K562 (cell line): ENCODE measurements at regions not wholly inside any gene's neighbourhood (a gene's known extent, or its start where the extent isn't known, plus 50 kb on each side); places are given as distances from the start of the nearest gene placed in this dataset.

Source experiments
- ATAC-seq: fragments of 200-7000 bp; cut with Tn5 transposase; 3 replicates; pipeline ENCODE4 v1.9.1; 2020; ENCODE audit warnings: moderate library complexity
- BruUV-seq: library from RNA; stranded (reverse); fragments of 400-500 nt; replicated peaks from 2 replicates; lab custom pipeline; 2021; lab: Mats Ljungman, UMichigan
- CTCF ChIA-PET: fragments of 300-600 bp; formaldehyde crosslinking; extraction: SDS; loops from one replicate; lab custom pipeline; 2021; ENCODE audit warnings: low intra/inter-chr PET ratio; lab: Yijun Ruan, JAX
- POLR2A ChIA-PET: fragments of 300-600, 350-650 bp; sonication (Branson Sonifier 250); formaldehyde crosslinking; extraction: SDS; loops from one replicate; lab custom pipeline; 2021; ENCODE audit warnings: antibody characterized with exemption, inconsistent platforms; lab: Yijun Ruan, JAX
- DNase-seq, 4 experiments: peaks; one replicate each; pipeline versions ENCODE4 v3.0.0 to v3.0.0-alpha.2; 2011 to 2018; ENCODE audit warnings: low spot score in 3 of 4, mixed read lengths in 3 of 4; ENCODE audit errors: extremely low read depth in 1 of 4
- FAIRE-seq: peaks from 2 replicates; lab custom pipeline; 2011; peaks lifted over from hg19 to GRCh38; lab: Jason Lieb, UNC
- H2AFZ ChIP-seq: 2 replicates; pipeline ENCODE4 v1.6.0; 2011; ENCODE audit warnings: low read depth, low read length, control low read depth, inconsistent platforms
- H3K27ac ChIP-seq: fragments of 200-600 bp; 3 replicates; pipeline ENCODE4 v1.8.0; 2011; ENCODE audit warnings: low read depth, mild to moderate bottlenecking, control low read depth, inconsistent platforms, low read length, moderate library complexity, mixed read lengths; ENCODE audit errors: extremely low read depth
- H3K27me3 ChIP-seq, 2 experiments: fragments of 300-600 bp in 1 of 2; 2 replicates in 1 of 2; 3 replicates in 1 of 2; pipeline versions ENCODE4 v1.6.0 to v1.8.0; 2011; ENCODE audit warnings: inconsistent platforms in 2 of 2, low read length in 2 of 2, mild to moderate bottlenecking in 1 of 2, mixed read lengths in 1 of 2, moderate library complexity in 1 of 2; ENCODE audit not compliant: control insufficient read depth in 2 of 2, insufficient read depth in 2 of 2
- H3K36me3 ChIP-seq: fragments of 300-600 bp; 3 replicates; pipeline ENCODE4 v1.8.0; 2011; ENCODE audit warnings: mild to moderate bottlenecking, low read length, inconsistent platforms; ENCODE audit not compliant: control insufficient read depth, insufficient read depth
- H3K4me1 ChIP-seq, 2 experiments: fragments of 200-600 bp in 1 of 2; replicated peaks in 1 of 2; 2 replicates in 1 of 2; 3 replicates in 1 of 2; pipeline versions ENCODE4 v1.5.1 to v1.8.0; 2011; ENCODE audit warnings: inconsistent platforms in 2 of 2, low read length in 2 of 2, mild to moderate bottlenecking in 1 of 2, mixed read lengths in 1 of 2, moderate library complexity in 1 of 2; ENCODE audit not compliant: control insufficient read depth in 2 of 2, insufficient read depth in 2 of 2
- H3K4me2 ChIP-seq: 2 replicates; pipeline ENCODE4 v1.6.1; 2011; ENCODE audit warnings: low read length, control low read depth, inconsistent platforms, mixed read lengths; ENCODE audit not compliant: insufficient read depth
- H3K4me3 ChIP-seq: fragments of 200-600 bp; sonication (generic), shearing (Covaris generic); 2 replicates; pipeline ENCODE4 v1.5.1; 2016; ENCODE audit warnings: control low read depth, inconsistent platforms
- H3K79me2 ChIP-seq: fragments of 200-600 bp; 3 replicates; pipeline ENCODE4 v1.8.0; 2011; ENCODE audit warnings: low read length, inconsistent platforms; ENCODE audit not compliant: control insufficient read depth, insufficient read depth
- H3K9ac ChIP-seq, 2 experiments: 2 replicates each; pipeline versions ENCODE4 v1.6.0 to v1.6.1; 2011; ENCODE audit warnings: low read depth in 2 of 2, low read length in 2 of 2, control low read depth in 1 of 2, inconsistent platforms in 1 of 2, mild to moderate bottlenecking in 1 of 2, mixed read lengths in 1 of 2; ENCODE audit not compliant: insufficient read depth in 1 of 2
- H3K9me1 ChIP-seq: one replicate; pipeline ENCODE4 v1.6.0; 2011; ENCODE audit warnings: inconsistent platforms, mild to moderate bottlenecking, low read length, moderate library complexity; ENCODE audit not compliant: control insufficient read depth, insufficient read depth
- H3K9me3 ChIP-seq: replicated peaks from 2 replicates; pipeline ENCODE4 v1.5.1; 2011; ENCODE audit warnings: low read depth, low read length, inconsistent platforms; ENCODE audit not compliant: control insufficient read depth, insufficient read depth
- H4K20me1 ChIP-seq: replicated peaks from 2 replicates; pipeline ENCODE4 v1.6.1; 2011; ENCODE audit warnings: low read length, inconsistent platforms, mixed read lengths; ENCODE audit not compliant: control insufficient read depth, insufficient read depth
- COPS2 ChIP-seq: fragments of 450-650 bp; conservative IDR thresholded peaks from 2 replicates; pipeline ENCODE4 v1.6.1; 2016; ENCODE audit warnings: mild to moderate bottlenecking, moderate library complexity
- CREM ChIP-seq: IDR thresholded peaks from 2 replicates; pipeline ENCODE4 v1.6.1; 2014; ENCODE audit warnings: antibody characterized with exemption, low read depth
- DPF2 ChIP-seq: fragments of 450-650 bp; IDR thresholded peaks from 2 replicates; pipeline ENCODE4 v1.6.1; 2016
- GABPB1 ChIP-seq: sonication (generic); formaldehyde crosslinking; IDR thresholded peaks from 2 replicates; pipeline ENCODE4 v1.8.0; 2022; ENCODE audit warnings: mild to moderate bottlenecking, missing genetic modification reagents
- GABPB2 ChIP-seq: fragments of 250-450 bp; sonication (Bioruptor Pico); conservative IDR thresholded peaks from 2 replicates; pipeline ENCODE4 v1.5.1; 2021; ENCODE audit warnings: mild to moderate bottlenecking
- GATAD2A ChIP-seq: fragments of 450-650 bp; IDR thresholded peaks from 2 replicates; pipeline ENCODE4 v1.6.1; 2017
- KLF1 ChIP-seq: fragments of 450-650 bp; IDR thresholded peaks from 2 replicates; pipeline ENCODE4 v1.6.1; 2016; ENCODE audit warnings: missing genetic modification characterization, missing compliant biosample characterization
- NR1H2 ChIP-seq: sonication (generic); formaldehyde crosslinking; IDR thresholded peaks from 2 replicates; pipeline ENCODE4 v1.4.0; 2020; ENCODE audit warnings: mild to moderate bottlenecking, missing genetic modification reagents
- RBM39 ChIP-seq: fragments of 200-400 bp; formaldehyde crosslinking; optimal IDR thresholded peaks from 2 replicates; pipeline ENCODE3; 2018; ENCODE audit warnings: low read depth, low read length
- RHOXF2B ChIP-seq: fragments of 250-450 bp; sonication (Bioruptor Pico); conservative IDR thresholded peaks from 2 replicates; pipeline ENCODE4 v1.5.1; 2021
- SIN3A ChIP-seq, 2 experiments: fragments of 150-350 bp in 1 of 2; IDR thresholded peaks; 2 replicates each; pipeline ENCODE4 v1.6.1; 2011 to 2016; ENCODE audit warnings: borderline replicate concordance in 2 of 2, low read depth in 2 of 2, low read length in 2 of 2, mild to moderate bottlenecking in 2 of 2, moderate library complexity in 2 of 2; ENCODE audit not compliant: control insufficient read depth in 1 of 2
- ZEB2 ChIP-seq: fragments of 450-650 bp; IDR thresholded peaks from 2 replicates; pipeline ENCODE4 v1.6.1; 2016
- ZNF174 ChIP-seq: fragments of 250-450 bp; sonication (Bioruptor Pico); IDR thresholded peaks from 2 replicates; pipeline ENCODE4 v1.4.0; 2020; ENCODE audit warnings: mild to moderate bottlenecking
- in situ Hi-C: fragments of 300-500 bp; cut with MboI; formaldehyde crosslinking; loops from 4 replicates; pipeline ENCODE4 v1.15.0; 2018; ENCODE audit warnings: inconsistent platforms, mixed read lengths
- intact Hi-C: fragments of 100-400 bp; cut with micrococcal nuclease; formaldehyde crosslinking; loops from 2 replicates; pipeline ENCODE4 v1.14.2; 2022
- TF ChIP-seq, protein P1 (sequence below): fragments of 250-450 bp; sonication (Bioruptor Pico); IDR thresholded peaks from 2 replicates; pipeline ENCODE4 v1.5.0; 2020; ENCODE audit warnings: mild to moderate bottlenecking, borderline replicate concordance
- TF ChIP-seq, protein P2 (sequence below): fragments of 450-650 bp; formaldehyde crosslinking; IDR thresholded peaks from 2 replicates; pipeline ENCODE4 v1.4.0; 2020; ENCODE audit warnings: mild to moderate bottlenecking, moderate library complexity
- TF ChIP-seq, protein P3 (sequence below): fragments of 250-450 bp; sonication (Bioruptor Pico); IDR thresholded peaks from 2 replicates; pipeline ENCODE4 v1.5.0; 2021
- TF ChIP-seq, protein P4 (sequence below): fragments of 250-450 bp; sonication (Bioruptor Pico); IDR thresholded peaks from 2 replicates; pipeline ENCODE4 v1.4.0; 2020; ENCODE audit warnings: mild to moderate bottlenecking, moderate library complexity

DNA sequence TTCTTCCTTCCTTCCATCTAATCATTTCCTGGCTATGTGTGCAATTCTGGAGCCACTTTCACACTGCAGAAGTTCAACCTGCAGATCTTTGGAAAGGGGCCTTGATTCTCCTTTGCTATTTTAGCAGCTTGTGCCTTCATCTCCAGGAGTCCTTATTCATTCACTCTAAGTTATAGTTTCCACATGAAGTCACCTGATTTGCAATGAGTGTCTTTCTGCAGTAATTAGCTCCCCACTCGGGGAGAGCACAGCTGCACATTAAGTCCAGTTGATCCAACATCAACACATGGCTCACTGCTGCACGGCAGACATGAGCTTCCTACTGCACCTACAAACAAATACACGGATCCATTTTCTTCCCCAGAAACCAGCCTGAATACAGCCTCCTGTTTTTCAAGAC lies 323.1 kb upstream of the TNP1 start (continued):
- TF ChIP-seq, protein P1, sequence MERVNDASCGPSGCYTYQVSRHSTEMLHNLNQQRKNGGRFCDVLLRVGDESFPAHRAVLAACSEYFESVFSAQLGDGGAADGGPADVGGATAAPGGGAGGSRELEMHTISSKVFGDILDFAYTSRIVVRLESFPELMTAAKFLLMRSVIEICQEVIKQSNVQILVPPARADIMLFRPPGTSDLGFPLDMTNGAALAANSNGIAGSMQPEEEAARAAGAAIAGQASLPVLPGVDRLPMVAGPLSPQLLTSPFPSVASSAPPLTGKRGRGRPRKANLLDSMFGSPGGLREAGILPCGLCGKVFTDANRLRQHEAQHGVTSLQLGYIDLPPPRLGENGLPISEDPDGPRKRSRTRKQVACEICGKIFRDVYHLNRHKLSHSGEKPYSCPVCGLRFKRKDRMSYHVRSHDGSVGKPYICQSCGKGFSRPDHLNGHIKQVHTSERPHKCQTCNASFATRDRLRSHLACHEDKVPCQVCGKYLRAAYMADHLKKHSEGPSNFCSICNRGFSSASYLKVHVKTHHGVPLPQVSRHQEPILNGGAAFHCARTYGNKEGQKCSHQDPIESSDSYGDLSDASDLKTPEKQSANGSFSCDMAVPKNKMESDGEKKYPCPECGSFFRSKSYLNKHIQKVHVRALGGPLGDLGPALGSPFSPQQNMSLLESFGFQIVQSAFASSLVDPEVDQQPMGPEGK (CRISPR knock-in tag): no peak
- TF ChIP-seq NR1H2 (CRISPR knock-in tag) (no peak), DPF2 (no peak), ZNF174 (CRISPR knock-in tag) (no peak), RHOXF2B (CRISPR knock-in tag) (no peak)
- TF ChIP-seq, protein P2, sequence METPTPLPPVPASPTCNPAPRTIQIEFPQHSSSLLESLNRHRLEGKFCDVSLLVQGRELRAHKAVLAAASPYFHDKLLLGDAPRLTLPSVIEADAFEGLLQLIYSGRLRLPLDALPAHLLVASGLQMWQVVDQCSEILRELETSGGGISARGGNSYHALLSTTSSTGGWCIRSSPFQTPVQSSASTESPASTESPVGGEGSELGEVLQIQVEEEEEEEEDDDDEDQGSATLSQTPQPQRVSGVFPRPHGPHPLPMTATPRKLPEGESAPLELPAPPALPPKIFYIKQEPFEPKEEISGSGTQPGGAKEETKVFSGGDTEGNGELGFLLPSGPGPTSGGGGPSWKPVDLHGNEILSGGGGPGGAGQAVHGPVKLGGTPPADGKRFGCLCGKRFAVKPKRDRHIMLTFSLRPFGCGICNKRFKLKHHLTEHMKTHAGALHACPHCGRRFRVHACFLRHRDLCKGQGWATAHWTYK (CRISPR knock-in tag): no peak

DNA sequence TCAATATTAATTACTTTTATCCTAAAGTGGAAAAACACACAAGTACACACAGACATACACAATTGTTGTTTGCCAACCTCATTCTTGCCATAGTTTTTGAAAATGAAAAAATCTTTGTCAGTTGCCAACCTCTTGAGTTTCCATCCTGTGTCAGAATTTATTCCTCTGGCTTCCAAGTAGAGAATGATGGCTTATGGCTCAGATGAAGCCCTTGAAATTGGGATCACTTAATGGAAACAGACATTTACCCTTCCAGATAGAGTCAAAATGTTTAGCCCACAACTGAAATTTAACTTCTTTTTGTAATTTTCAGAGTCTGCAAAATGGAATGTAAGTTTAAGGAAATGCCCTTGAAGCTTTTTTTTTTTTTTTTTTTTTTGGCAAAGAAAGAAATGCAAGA lies 321.6 kb upstream of the TNP1 start:
- FAIRE-seq: no peak
- Histone ChIP-seq H3K9ac (no peak overlapping the region), H3K9me1 (no peaks in the 10 kb centered on the region), H3K27me3 (0 out of 5 replicates have a peak, but pooled peaks cover 0 to 5% of the 10 kb centered on the region in 2 experiments), H3K27ac (no peak overlapping the region), H2AFZ (no peak overlapping the region), H3K4me3 (no peak overlapping the region), H3K4me2 (no peak overlapping the region), H4K20me1 (no peaks in the 10 kb centered on the region), H3K4me1 (no peaks in the 10 kb centered on the region), H3K79me2 (no peaks in the 10 kb centered on the region), H3K9me3 (no peaks in the 10 kb centered on the region), H3K36me3 (no peaks in the 10 kb centered on the region)
- no peak for DNase-seq
- in situ Hi-C loops (no loop called here), intact Hi-C loops (no loop called here)
- CTCF ChIA-PET: no interaction called here
- POLR2A ChIA-PET: no interaction called here
- BruUV-seq: no TSS peak
- no peak for ATAC-seq
- TF ChIP-seq, protein P3, sequence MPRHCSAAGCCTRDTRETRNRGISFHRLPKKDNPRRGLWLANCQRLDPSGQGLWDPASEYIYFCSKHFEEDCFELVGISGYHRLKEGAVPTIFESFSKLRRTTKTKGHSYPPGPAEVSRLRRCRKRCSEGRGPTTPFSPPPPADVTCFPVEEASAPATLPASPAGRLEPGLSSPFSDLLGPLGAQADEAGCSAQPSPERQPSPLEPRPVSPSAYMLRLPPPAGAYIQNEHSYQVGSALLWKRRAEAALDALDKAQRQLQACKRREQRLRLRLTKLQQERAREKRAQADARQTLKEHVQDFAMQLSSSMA: no peak
- TF ChIP-seq GATAD2A: no peak
- TF ChIP-seq CREM: no peak
- TF ChIP-seq, protein P4, sequence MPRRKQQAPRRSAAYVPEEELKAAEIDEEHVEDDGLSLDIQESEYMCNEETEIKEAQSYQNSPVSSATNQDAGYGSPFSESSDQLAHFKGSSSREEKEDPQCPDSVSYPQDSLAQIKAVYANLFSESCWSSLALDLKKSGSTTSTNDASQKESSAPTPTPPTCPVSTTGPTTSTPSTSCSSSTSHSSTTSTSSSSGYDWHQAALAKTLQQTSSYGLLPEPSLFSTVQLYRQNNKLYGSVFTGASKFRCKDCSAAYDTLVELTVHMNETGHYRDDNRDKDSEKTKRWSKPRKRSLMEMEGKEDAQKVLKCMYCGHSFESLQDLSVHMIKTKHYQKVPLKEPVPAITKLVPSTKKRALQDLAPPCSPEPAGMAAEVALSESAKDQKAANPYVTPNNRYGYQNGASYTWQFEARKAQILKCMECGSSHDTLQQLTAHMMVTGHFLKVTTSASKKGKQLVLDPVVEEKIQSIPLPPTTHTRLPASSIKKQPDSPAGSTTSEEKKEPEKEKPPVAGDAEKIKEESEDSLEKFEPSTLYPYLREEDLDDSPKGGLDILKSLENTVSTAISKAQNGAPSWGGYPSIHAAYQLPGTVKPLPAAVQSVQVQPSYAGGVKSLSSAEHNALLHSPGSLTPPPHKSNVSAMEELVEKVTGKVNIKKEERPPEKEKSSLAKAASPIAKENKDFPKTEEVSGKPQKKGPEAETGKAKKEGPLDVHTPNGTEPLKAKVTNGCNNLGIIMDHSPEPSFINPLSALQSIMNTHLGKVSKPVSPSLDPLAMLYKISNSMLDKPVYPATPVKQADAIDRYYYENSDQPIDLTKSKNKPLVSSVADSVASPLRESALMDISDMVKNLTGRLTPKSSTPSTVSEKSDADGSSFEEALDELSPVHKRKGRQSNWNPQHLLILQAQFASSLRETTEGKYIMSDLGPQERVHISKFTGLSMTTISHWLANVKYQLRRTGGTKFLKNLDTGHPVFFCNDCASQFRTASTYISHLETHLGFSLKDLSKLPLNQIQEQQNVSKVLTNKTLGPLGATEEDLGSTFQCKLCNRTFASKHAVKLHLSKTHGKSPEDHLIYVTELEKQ (CRISPR knock-in tag): no peak
- no peak for TF ChIP-seq GABPB2
- no peak for TF ChIP-seq GABPB1 (CRISPR knock-in tag)
- TF ChIP-seq KLF1 (tag): no peak
- no peak for TF ChIP-seq ZEB2
- TF ChIP-seq SIN3A (IDR thresholded peaks at IDR 0.05; ENCODE audit: borderline replicate concordance in 2 of 2, control insufficient read depth in 1 of 2, low read depth in 2 of 2, low read length in 2 of 2): no peak
- no peak for TF ChIP-seq COPS2
- no peak for TF ChIP-seq RBM39
